GM20000 (cell line): ENCODE measurements at regions not wholly inside any gene's neighbourhood (a gene's known extent, or its start where the extent isn't known, plus 50 kb on each side); places are given as distances from the start of the nearest gene placed in this dataset.

Experiments used
- DNase-seq: peaks from one replicate; pipeline ENCODE4 v3.0.0; 2012; ENCODE audit warnings: low spot score
- CTCF ChIP-seq: IDR thresholded peaks from 2 replicates; pipeline ENCODE4 v1.5.1; 2012; ENCODE audit warnings: mild to moderate bottlenecking, control low read depth; ENCODE audit errors: extremely low read depth, missing control alignments

GRCh38 chr3:189101594-189101993 is 70.2 kb upstream of the TPRG1 start:
- no peak for TF ChIP-seq CTCF

GRCh38 chr3:189103208-189103607 is 68.6 kb upstream of the TPRG1 start:
- no peak for DNase-seq
- TF ChIP-seq CTCF = no peak

More at GRCh38 chr3:189101594-189101993, 70.2 kb upstream of the TPRG1 start:
- DNase-seq = no peak

GRCh38 chr3:189108067-189108466 is 63.7 kb upstream of the TPRG1 start:
- TF ChIP-seq CTCF = no peak
- DNase-seq = no peak

GRCh38 chr3:189108735-189109134 is 63.0 kb upstream of the TPRG1 start:
- no peak for DNase-seq
- no peak for TF ChIP-seq CTCF

- no peak for TF ChIP-seq CTCF
- DNase-seq = no peak
These were observed 62.6 kb upstream of the TPRG1 start for GRCh38 chr3:189109145-189109544.

- DNase-seq = no peak
- no peak for TF ChIP-seq CTCF
These were observed 54.7 kb upstream of the TPRG1 start for GRCh38 chr3:189117087-189117486.

- no peak for TF ChIP-seq CTCF
- no peak for DNase-seq
These were observed 52.9 kb upstream of the TPRG1 start for GRCh38 chr3:189118896-189119295.
